AG04449 (cell line): ENCODE measurements at regions not wholly inside any gene's neighbourhood (a gene's known extent, or its start where the extent isn't known, plus 50 kb on each side); places are given as distances from the start of the nearest gene placed in this dataset.

ENCODE experiments used
- CTCF ChIA-PET: fragments of 350-600 bp; formaldehyde crosslinking; extraction: SDS; loops from one replicate; lab custom pipeline; 2021; ENCODE audit warnings: antibody characterized with exemption; lab: Yijun Ruan, JAX
- POLR2A ChIA-PET: fragments of 400-600, 350-600 bp; formaldehyde crosslinking; extraction: SDS; loops from one replicate; lab custom pipeline; 2020; ENCODE audit warnings: antibody characterized with exemption, inconsistent platforms; lab: Yijun Ruan, JAX
- DNase-seq: peaks from one replicate; pipeline ENCODE4 v3.0.0-alpha.2; 2010; ENCODE audit warnings: low read depth, low spot score
- H3K4me3 ChIP-seq: 2 replicates; pipeline ENCODE4 v1.5.1; 2011; ENCODE audit warnings: low read depth, mild to moderate bottlenecking, control low read depth, low read length
- CTCF ChIP-seq: IDR thresholded peaks from one replicate; pipeline ENCODE4 v1.5.1; 2011; ENCODE audit warnings: mild to moderate bottlenecking, moderate library complexity, low read length, control low read depth, inconsistent platforms; ENCODE audit not compliant: insufficient read depth; ENCODE audit errors: missing control alignments

- no peak for DNase-seq
- POLR2A ChIA-PET, result no interaction called here
- no peak overlapping the region for H3K4me3 ChIP-seq
- no peak for TF ChIP-seq CTCF
- CTCF ChIA-PET, result no interaction called here
Measured at GRCh38 chr17:68693896-68694295, 92.7 kb upstream of the FAM20A start.

- no peak for TF ChIP-seq CTCF
- no peak for DNase-seq
- ChIA-PET CTCF (no interaction called here), POLR2A (no interaction called here)
- H3K4me3 ChIP-seq, result no peak overlapping the region
Measured at GRCh38 chr17:68693466-68693865, 92.3 kb upstream of the FAM20A start.

- no peak for DNase-seq
- CTCF ChIA-PET, result no interaction called here
- H3K4me3 ChIP-seq, result no peak overlapping the region
- POLR2A ChIA-PET, result no interaction called here
- no peak for TF ChIP-seq CTCF
Measured at GRCh38 chr17:68686108-68686988, 85.2 kb upstream of the FAM20A start.

- ChIA-PET CTCF (no interaction called here), POLR2A (no interaction called here)
- DNase-seq, result no peak
- no peak overlapping the region for H3K4me3 ChIP-seq
- no peak for TF ChIP-seq CTCF
Measured at GRCh38 chr17:68684949-68685357, 83.8 kb upstream of the FAM20A start.

- H3K4me3 ChIP-seq, result no peak overlapping the region
- no peak for DNase-seq
- ChIA-PET POLR2A (no interaction called here), CTCF (no interaction called here)
- no peak for TF ChIP-seq CTCF
Measured at GRCh38 chr17:68682903-68683302, 81.7 kb upstream of the FAM20A start.

GRCh38 chr17:68679882-68680281 lies 78.7 kb upstream of the FAM20A start:
- no peak overlapping the region for H3K4me3 ChIP-seq
- ChIA-PET POLR2A (no interaction called here), CTCF (no interaction called here)
- DNase-seq, result no peak
- no peak for TF ChIP-seq CTCF
